ENCODE measurements at regions not wholly inside any gene's neighbourhood (a gene's known extent, or its start where the extent isn't known, plus 50 kb on each side); places are given as distances from the start of the nearest gene placed in this dataset.
A peak's percentile ranks its signal among the peaks of the same experiment; 100 is the strongest.
"Not testable (repeated sequence)": the region's sequence is repeated elsewhere in the genome, so short reads cannot be mapped to it uniquely, and the experiment has no call there.

GRCh38 chr6:56729719-56730118 is 87.0 kb upstream of the DST start:
- Histone ChIP-seq H3K27me3 (ENCODE audit: control insufficient read depth, insufficient read depth, low read length) (no peaks in the 10 kb centered on the region), H3K4me1 (ENCODE audit: control insufficient read depth, insufficient read depth, low read length) (peaks cover 57% of the 10 kb centered on the region), H3K9ac (ENCODE audit: low read depth, low read length) (no peak overlapping the region), H3K36me3 (ENCODE audit: control insufficient read depth, insufficient read depth, low read length) (peaks cover 10% of the 10 kb centered on the region), H3K9me3 (ENCODE audit: control insufficient read depth, insufficient read depth, low read length) (no peaks in the 10 kb centered on the region), H3K4me3 (ENCODE audit: low read depth, low read length) (no peak overlapping the region), H3K27ac (ENCODE audit: low read depth, low read length) (no peak overlapping the region)

- not testable (repeated sequence) for H3K27me3 ChIP-seq (ENCODE audit: control insufficient read depth, insufficient read depth, low read length); H3K4me3 ChIP-seq (ENCODE audit: low read depth, low read length); H3K9me3 ChIP-seq (ENCODE audit: control insufficient read depth, insufficient read depth, low read length); H3K9ac ChIP-seq (ENCODE audit: low read depth, low read length); H3K36me3 ChIP-seq (ENCODE audit: control insufficient read depth, insufficient read depth, low read length); H3K27ac ChIP-seq (ENCODE audit: low read depth, low read length)
- peaks cover 61% of the 10 kb centered on the region for H3K4me1 ChIP-seq (ENCODE audit: control insufficient read depth, insufficient read depth, low read length)
These were observed 86.5 kb upstream of the DST start for GRCh38 chr6:56729166-56729565.

- no peaks in the 10 kb centered on the region for H3K27me3 ChIP-seq (ENCODE audit: control insufficient read depth, insufficient read depth, low read length)
- peak overlapping the region; percentile 71 for H3K27ac ChIP-seq (ENCODE audit: low read depth, low read length)
- peaks cover 51% of the 10 kb centered on the region for H3K4me1 ChIP-seq (ENCODE audit: control insufficient read depth, insufficient read depth, low read length)
- H3K4me3 ChIP-seq (ENCODE audit: low read depth, low read length): no peak overlapping the region
- no peak overlapping the region for H3K9ac ChIP-seq (ENCODE audit: low read depth, low read length)
- H3K36me3 ChIP-seq (ENCODE audit: control insufficient read depth, insufficient read depth, low read length): no peaks in the 10 kb centered on the region
- no peaks in the 10 kb centered on the region for H3K9me3 ChIP-seq (ENCODE audit: control insufficient read depth, insufficient read depth, low read length)
These were observed 84.6 kb upstream of the DST start for GRCh38 chr6:56727097-56727850.

- Histone ChIP-seq H3K9me3 (ENCODE audit: control insufficient read depth, insufficient read depth, low read length) (peaks cover 8% of the 10 kb centered on the region), H3K27me3 (ENCODE audit: control insufficient read depth, insufficient read depth, low read length) (no peaks in the 10 kb centered on the region), H3K4me3 (ENCODE audit: low read depth, low read length) (no peak overlapping the region), H3K9ac (ENCODE audit: low read depth, low read length) (no peak overlapping the region), H3K27ac (ENCODE audit: low read depth, low read length) (peak overlapping the region; percentile 46), H3K36me3 (ENCODE audit: control insufficient read depth, insufficient read depth, low read length) (no peaks in the 10 kb centered on the region), H3K4me1 (ENCODE audit: control insufficient read depth, insufficient read depth, low read length) (peaks cover 51% of the 10 kb centered on the region)
These were observed 82.6 kb upstream of the DST start for GRCh38 chr6:56725254-56725653.

- H3K36me3 ChIP-seq (ENCODE audit: control insufficient read depth, insufficient read depth, low read length): no peaks in the 10 kb centered on the region
- peaks cover 48% of the 10 kb centered on the region for H3K4me1 ChIP-seq (ENCODE audit: control insufficient read depth, insufficient read depth, low read length)
- peaks cover 8% of the 10 kb centered on the region for H3K9me3 ChIP-seq (ENCODE audit: control insufficient read depth, insufficient read depth, low read length)
- H3K4me3 ChIP-seq (ENCODE audit: low read depth, low read length): no peak overlapping the region
- H3K27ac ChIP-seq (ENCODE audit: low read depth, low read length): peak overlapping the region; percentile 46
- no peaks in the 10 kb centered on the region for H3K27me3 ChIP-seq (ENCODE audit: control insufficient read depth, insufficient read depth, low read length)
- no peak overlapping the region for H3K9ac ChIP-seq (ENCODE audit: low read depth, low read length)
These were observed 81.8 kb upstream of the DST start for GRCh38 chr6:56724455-56724854.

- Histone ChIP-seq H3K27me3 (ENCODE audit: control insufficient read depth, insufficient read depth, low read length) (no peaks in the 10 kb centered on the region), H3K36me3 (ENCODE audit: control insufficient read depth, insufficient read depth, low read length) (no peaks in the 10 kb centered on the region), H3K4me3 (ENCODE audit: low read depth, low read length) (no peak overlapping the region), H3K9me3 (ENCODE audit: control insufficient read depth, insufficient read depth, low read length) (peaks cover 13% of the 10 kb centered on the region), H3K27ac (ENCODE audit: low read depth, low read length) (no peak overlapping the region), H3K4me1 (ENCODE audit: control insufficient read depth, insufficient read depth, low read length) (peaks cover 35% of the 10 kb centered on the region), H3K9ac (ENCODE audit: low read depth, low read length) (no peak overlapping the region)
These were observed 78.2 kb upstream of the DST start for GRCh38 chr6:56720882-56721281.

- not testable (repeated sequence) for H3K27ac ChIP-seq (ENCODE audit: low read depth, low read length); H3K4me3 ChIP-seq (ENCODE audit: low read depth, low read length); H3K9ac ChIP-seq (ENCODE audit: low read depth, low read length); H3K36me3 ChIP-seq (ENCODE audit: control insufficient read depth, insufficient read depth, low read length); H3K27me3 ChIP-seq (ENCODE audit: control insufficient read depth, insufficient read depth, low read length)
- H3K9me3 ChIP-seq (ENCODE audit: control insufficient read depth, insufficient read depth, low read length): peaks cover 13% of the 10 kb centered on the region
- H3K4me1 ChIP-seq (ENCODE audit: control insufficient read depth, insufficient read depth, low read length): peaks cover 35% of the 10 kb centered on the region
These were observed 77.5 kb upstream of the DST start for GRCh38 chr6:56720202-56720601.

- not testable (repeated sequence) for H3K9ac ChIP-seq (ENCODE audit: low read depth, low read length); H3K27me3 ChIP-seq (ENCODE audit: control insufficient read depth, insufficient read depth, low read length); H3K4me3 ChIP-seq (ENCODE audit: low read depth, low read length); H3K36me3 ChIP-seq (ENCODE audit: control insufficient read depth, insufficient read depth, low read length); H3K27ac ChIP-seq (ENCODE audit: low read depth, low read length)
- peaks cover 13% of the 10 kb centered on the region for H3K9me3 ChIP-seq (ENCODE audit: control insufficient read depth, insufficient read depth, low read length)
- H3K4me1 ChIP-seq (ENCODE audit: control insufficient read depth, insufficient read depth, low read length): peaks cover 35% of the 10 kb centered on the region
These were observed 76.8 kb upstream of the DST start for GRCh38 chr6:56719315-56720058.

- Histone ChIP-seq H3K36me3 (ENCODE audit: control insufficient read depth, insufficient read depth, low read length) (no peaks in the 10 kb centered on the region), H3K27me3 (ENCODE audit: control insufficient read depth, insufficient read depth, low read length) (no peaks in the 10 kb centered on the region), H3K4me1 (ENCODE audit: control insufficient read depth, insufficient read depth, low read length) (peaks cover 46% of the 10 kb centered on the region), H3K4me3 (ENCODE audit: low read depth, low read length) (no peak overlapping the region), H3K9me3 (ENCODE audit: control insufficient read depth, insufficient read depth, low read length) (peaks cover 13% of the 10 kb centered on the region), H3K27ac (ENCODE audit: low read depth, low read length) (no peak overlapping the region), H3K9ac (ENCODE audit: low read depth, low read length) (no peak overlapping the region)
These were observed 75.5 kb upstream of the DST start for GRCh38 chr6:56718236-56718635.

- Histone ChIP-seq H3K9me3 (ENCODE audit: control insufficient read depth, insufficient read depth, low read length) (0 out of 2 replicates have a peak, but pooled peaks cover 5% of the 10 kb centered on the region), H3K9ac (ENCODE audit: low read depth, low read length) (no peak overlapping the region), H3K27ac (ENCODE audit: low read depth, low read length) (peak overlapping the region; percentile 91), H3K4me1 (ENCODE audit: control insufficient read depth, insufficient read depth, low read length) (peaks cover 54% of the 10 kb centered on the region), H3K36me3 (ENCODE audit: control insufficient read depth, insufficient read depth, low read length) (no peaks in the 10 kb centered on the region), H3K27me3 (ENCODE audit: control insufficient read depth, insufficient read depth, low read length) (no peaks in the 10 kb centered on the region), H3K4me3 (ENCODE audit: low read depth, low read length) (no peak overlapping the region)
These were observed 73.5 kb upstream of the DST start for GRCh38 chr6:56716229-56716628.

- Histone ChIP-seq H3K9me3 (ENCODE audit: control insufficient read depth, insufficient read depth, low read length) (0 out of 2 replicates have a peak, but pooled peaks cover 5% of the 10 kb centered on the region), H3K9ac (ENCODE audit: low read depth, low read length) (no peak overlapping the region), H3K4me3 (ENCODE audit: low read depth, low read length) (no peak overlapping the region), H3K36me3 (ENCODE audit: control insufficient read depth, insufficient read depth, low read length) (no peaks in the 10 kb centered on the region), H3K4me1 (ENCODE audit: control insufficient read depth, insufficient read depth, low read length) (peaks cover 54% of the 10 kb centered on the region), H3K27me3 (ENCODE audit: control insufficient read depth, insufficient read depth, low read length) (no peaks in the 10 kb centered on the region), H3K27ac (ENCODE audit: low read depth, low read length) (peak overlapping the region; percentile 91)
These were observed 73.1 kb upstream of the DST start for GRCh38 chr6:56715741-56716140.

Data from HUES48 (cell line).